SJCRH30 (cell line): ENCODE measurements at regions not wholly inside any gene's neighbourhood (a gene's known extent, or its start where the extent isn't known, plus 50 kb on each side); places are given as distances from the start of the nearest gene placed in this dataset.
A peak's percentile ranks its signal among the peaks of the same experiment; 100 is the strongest.

Experiments used
- DNase-seq, 2 experiments: peaks; one replicate each; pipeline ENCODE4 v3.0.0-alpha.2; 2015 to 2020
- H3K27ac ChIP-seq: fragments of 250-450 bp; sonication (Bioruptor Pico); 2 replicates; pipeline ENCODE4 v1.5.1; 2020; ENCODE audit warnings: mild to moderate bottlenecking, moderate library complexity
- H3K27me3 ChIP-seq: fragments of 250-450 bp; sonication (Bioruptor Pico); 2 replicates; pipeline ENCODE4 v1.5.1; 2020; ENCODE audit warnings: mild to moderate bottlenecking, moderate library complexity
- H3K36me3 ChIP-seq: fragments of 250-450 bp; sonication (Bioruptor Pico); 2 replicates; pipeline ENCODE4 v1.5.1; 2020; ENCODE audit warnings: mild to moderate bottlenecking, moderate library complexity
- H3K4me1 ChIP-seq: fragments of 250-450 bp; sonication (Bioruptor Pico); 2 replicates; pipeline ENCODE4 v1.5.1; 2020; ENCODE audit warnings: mild to moderate bottlenecking, moderate library complexity
- H3K4me3 ChIP-seq: fragments of 250-450 bp; sonication (Bioruptor Pico); 2 replicates; pipeline ENCODE4 v1.5.1; 2020; ENCODE audit warnings: mild to moderate bottlenecking, moderate library complexity
- H3K9me3 ChIP-seq: fragments of 250-450 bp; sonication (Bioruptor Pico); replicated peaks from 2 replicates; pipeline ENCODE4 v1.5.1; 2020; ENCODE audit warnings: mild to moderate bottlenecking, moderate library complexity

GRCh38 chr18:24628326-24628725 is 167.9 kb downstream of the HRH4 start:
- Histone ChIP-seq H3K4me3 (no peak overlapping the region), H3K9me3 (no peaks in the 10 kb centered on the region), H3K4me1 (peaks cover 9% of the 10 kb centered on the region; the same call in 1 of the 2 replicates), H3K27ac (no peak overlapping the region), H3K27me3 (no peaks in the 10 kb centered on the region), H3K36me3 (no peaks in the 10 kb centered on the region)
- no peak for DNase-seq

GRCh38 chr18:24629921-24630320 is 169.5 kb downstream of the HRH4 start:
- Histone ChIP-seq H3K4me1 (peaks cover 9% of the 10 kb centered on the region; the same call in 1 of the 2 replicates), H3K36me3 (no peaks in the 10 kb centered on the region), H3K27ac (no peak overlapping the region), H3K9me3 (no peaks in the 10 kb centered on the region), H3K27me3 (no peaks in the 10 kb centered on the region), H3K4me3 (no peak overlapping the region)
- DNase-seq, result no peak

- no peak overlapping the region for H3K4me3 ChIP-seq
- no peak for DNase-seq
- no peak overlapping the region for H3K27ac ChIP-seq
- H3K27me3 ChIP-seq, result no peaks in the 10 kb centered on the region
- H3K9me3 ChIP-seq, result no peaks in the 10 kb centered on the region
- no peaks in the 10 kb centered on the region for H3K36me3 ChIP-seq
- H3K4me1 ChIP-seq, result peaks cover 9% of the 10 kb centered on the region; the same call in 1 of the 2 replicates
Observed at GRCh38 chr18:24630346-24630880, 170.0 kb downstream of the HRH4 start.

DNA sequence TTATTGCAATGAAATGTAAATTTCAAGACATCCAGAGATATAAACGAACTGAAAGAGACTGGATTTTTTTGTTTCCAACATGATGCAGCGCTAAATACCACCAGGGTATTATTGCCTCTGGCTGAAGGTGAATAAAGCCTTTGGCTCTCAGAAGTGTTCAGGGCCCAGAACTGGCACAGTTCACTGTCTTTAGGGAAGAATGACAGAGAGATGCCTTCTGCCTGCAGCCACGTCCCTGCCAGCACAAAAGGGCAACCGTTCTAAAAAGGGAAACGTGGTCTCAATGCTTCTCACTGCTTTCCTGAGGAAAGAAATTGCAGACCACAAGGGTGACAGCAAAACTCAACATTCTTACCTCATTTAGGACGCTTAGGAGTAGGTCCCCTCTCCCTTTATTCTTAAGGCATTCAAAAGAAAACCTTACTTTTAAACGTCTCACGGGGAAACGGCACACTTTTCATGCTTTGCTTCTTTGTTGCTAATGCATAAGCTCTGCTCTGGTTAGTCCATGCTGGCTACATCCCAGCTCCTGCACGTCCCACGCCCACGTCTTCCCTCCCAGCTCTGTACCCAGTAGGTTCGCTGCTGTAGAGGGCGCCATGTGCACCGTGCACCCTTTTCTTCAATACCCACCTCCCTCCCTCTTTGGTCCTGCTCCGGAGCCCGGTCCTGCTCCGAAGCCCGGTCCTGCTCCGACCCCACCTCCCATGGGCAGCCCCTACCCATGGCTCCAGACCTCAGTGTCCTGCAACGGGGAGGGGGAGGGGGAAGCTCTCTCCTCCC is 171.0 kb downstream of the HRH4 start:
- H3K27ac ChIP-seq, result no peak overlapping the region
- no peaks in the 10 kb centered on the region for H3K9me3 ChIP-seq
- H3K4me1 ChIP-seq, result peaks cover 9% of the 10 kb centered on the region; the same call in 1 of the 2 replicates
- peak in 1 of 2 experiments; percentile 28 for DNase-seq
- peak overlapping the region; percentile 19 for H3K4me3 ChIP-seq
- H3K36me3 ChIP-seq, result no peaks in the 10 kb centered on the region
- no peaks in the 10 kb centered on the region for H3K27me3 ChIP-seq

GRCh38 chr18:24632158-24632988 is 171.9 kb downstream of the HRH4 start:
- peaks cover 9% of the 10 kb centered on the region; the same call in 1 of the 2 replicates for H3K4me1 ChIP-seq
- H3K36me3 ChIP-seq, result no peaks in the 10 kb centered on the region
- DNase-seq, result peak; percentile 25 to 63
- no peaks in the 10 kb centered on the region for H3K9me3 ChIP-seq
- H3K27me3 ChIP-seq, result no peaks in the 10 kb centered on the region
- H3K4me3 ChIP-seq, result peak overlapping the region; percentile 19
- peak overlapping the region; percentile 15; the same call in 1 of the 2 replicates for H3K27ac ChIP-seq

DNA sequence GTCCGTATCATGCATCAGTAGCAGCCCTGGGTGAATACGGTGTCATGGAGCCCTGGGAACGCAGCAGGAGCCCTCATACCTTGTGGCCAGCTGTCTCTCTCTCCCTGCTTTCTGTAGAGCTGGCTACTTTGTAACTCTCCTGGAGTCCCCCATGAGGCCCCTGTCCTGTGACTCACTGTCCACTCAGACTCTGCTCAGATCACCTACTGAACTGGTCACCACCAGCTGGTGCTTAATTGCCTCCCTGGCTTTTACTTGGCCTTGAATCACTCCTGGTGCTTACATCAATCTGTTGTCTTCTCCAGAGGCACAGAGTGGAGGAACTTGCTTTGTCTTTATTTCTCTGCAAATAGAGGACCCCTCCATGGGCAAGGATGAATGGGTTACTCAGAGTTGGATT is 172.7 kb downstream of the HRH4 start:
- peak; percentile 18 to 41 for DNase-seq
- H3K4me3 ChIP-seq, result no peak overlapping the region
- no peaks in the 10 kb centered on the region for H3K9me3 ChIP-seq
- H3K36me3 ChIP-seq, result no peaks in the 10 kb centered on the region
- H3K27ac ChIP-seq, result no peak overlapping the region
- peaks cover 8% of the 10 kb centered on the region; the same call in 1 of the 2 replicates for H3K4me1 ChIP-seq
- H3K27me3 ChIP-seq, result no peaks in the 10 kb centered on the region

DNA sequence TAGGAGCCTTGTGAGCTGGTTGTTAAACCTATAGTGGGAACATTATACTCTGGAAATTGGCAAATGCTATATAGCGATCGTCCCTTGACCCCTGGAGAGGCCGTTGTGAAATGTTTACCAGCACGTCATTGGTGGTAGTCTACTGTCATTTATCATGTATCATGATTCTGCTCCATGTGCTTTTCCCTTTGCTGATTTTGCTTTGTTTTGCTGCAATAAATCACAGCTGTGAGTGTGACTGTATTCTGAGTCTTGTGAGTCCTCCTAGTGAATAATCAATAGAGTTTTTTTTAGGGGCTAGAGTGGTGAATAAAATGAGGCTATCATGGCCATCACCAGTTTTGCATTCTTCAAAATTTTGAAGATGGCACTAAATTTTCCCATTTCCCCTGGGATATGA is 189.1 kb downstream of the HRH4 start:
- H3K4me3 ChIP-seq, result no peak overlapping the region
- no peak overlapping the region for H3K27ac ChIP-seq
- DNase-seq, result no peak
- no peaks in the 10 kb centered on the region for H3K9me3 ChIP-seq
- no peaks in the 10 kb centered on the region for H3K4me1 ChIP-seq
- no peaks in the 10 kb centered on the region for H3K27me3 ChIP-seq
- no peaks in the 10 kb centered on the region for H3K36me3 ChIP-seq

DNA sequence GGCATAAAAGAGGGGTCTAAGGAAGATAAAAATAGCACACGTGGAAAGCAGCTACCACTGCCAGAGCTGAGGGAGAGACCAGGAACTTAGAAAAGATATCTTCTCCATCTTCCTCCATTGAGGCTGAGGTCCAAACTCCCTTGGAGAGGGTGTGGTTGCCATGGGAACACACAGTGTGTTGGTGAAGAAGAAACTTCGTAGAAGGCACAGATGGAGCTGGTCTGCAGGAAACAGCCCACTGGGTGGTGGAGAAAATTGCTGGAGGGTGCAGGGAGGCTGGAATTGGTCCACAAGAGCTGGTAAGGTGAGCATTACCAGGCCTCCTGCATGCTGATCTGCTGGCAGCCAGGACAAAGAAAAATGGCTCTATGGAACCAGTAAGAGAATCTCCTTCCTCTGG is 191.0 kb downstream of the HRH4 start:
- no peak overlapping the region for H3K27ac ChIP-seq
- DNase-seq, result no peak
- no peaks in the 10 kb centered on the region for H3K36me3 ChIP-seq

DNA sequence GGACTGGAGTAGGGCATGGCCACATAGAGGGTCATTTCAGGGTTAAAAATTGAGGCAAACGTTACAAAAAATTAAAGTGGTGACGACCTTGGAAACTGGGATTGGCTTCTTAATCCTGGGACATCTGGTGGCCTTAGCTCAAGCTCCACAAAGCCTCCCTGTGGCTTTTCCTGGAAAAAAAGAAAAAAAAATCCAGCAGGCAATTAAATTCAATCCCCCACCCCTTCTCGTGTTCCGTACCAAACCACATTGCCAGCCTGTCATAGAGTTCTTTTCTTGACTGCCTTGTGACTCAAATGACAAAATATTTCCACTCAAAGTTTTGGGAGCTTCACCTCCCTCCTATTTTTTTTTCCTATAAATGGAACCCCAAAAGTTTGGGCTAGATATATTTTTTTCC is 195.6 kb downstream of the HRH4 start:
- DNase-seq, result peak; percentile 61 to 86
- H3K27ac ChIP-seq, result peak overlapping the region; percentile 83
- H3K4me1 ChIP-seq, result peaks cover 50% of the 10 kb centered on the region
- no peak overlapping the region for H3K4me3 ChIP-seq
- H3K27me3 ChIP-seq, result no peaks in the 10 kb centered on the region
- H3K36me3 ChIP-seq, result no peaks in the 10 kb centered on the region
- no peaks in the 10 kb centered on the region for H3K9me3 ChIP-seq

More for the DNA sequence above, 191.0 kb downstream of the HRH4 start:
- Histone ChIP-seq H3K4me3 (no peak overlapping the region), H3K27me3 (no peaks in the 10 kb centered on the region), H3K9me3 (no peaks in the 10 kb centered on the region), H3K4me1 (peaks cover 10% of the 10 kb centered on the region)

DNA sequence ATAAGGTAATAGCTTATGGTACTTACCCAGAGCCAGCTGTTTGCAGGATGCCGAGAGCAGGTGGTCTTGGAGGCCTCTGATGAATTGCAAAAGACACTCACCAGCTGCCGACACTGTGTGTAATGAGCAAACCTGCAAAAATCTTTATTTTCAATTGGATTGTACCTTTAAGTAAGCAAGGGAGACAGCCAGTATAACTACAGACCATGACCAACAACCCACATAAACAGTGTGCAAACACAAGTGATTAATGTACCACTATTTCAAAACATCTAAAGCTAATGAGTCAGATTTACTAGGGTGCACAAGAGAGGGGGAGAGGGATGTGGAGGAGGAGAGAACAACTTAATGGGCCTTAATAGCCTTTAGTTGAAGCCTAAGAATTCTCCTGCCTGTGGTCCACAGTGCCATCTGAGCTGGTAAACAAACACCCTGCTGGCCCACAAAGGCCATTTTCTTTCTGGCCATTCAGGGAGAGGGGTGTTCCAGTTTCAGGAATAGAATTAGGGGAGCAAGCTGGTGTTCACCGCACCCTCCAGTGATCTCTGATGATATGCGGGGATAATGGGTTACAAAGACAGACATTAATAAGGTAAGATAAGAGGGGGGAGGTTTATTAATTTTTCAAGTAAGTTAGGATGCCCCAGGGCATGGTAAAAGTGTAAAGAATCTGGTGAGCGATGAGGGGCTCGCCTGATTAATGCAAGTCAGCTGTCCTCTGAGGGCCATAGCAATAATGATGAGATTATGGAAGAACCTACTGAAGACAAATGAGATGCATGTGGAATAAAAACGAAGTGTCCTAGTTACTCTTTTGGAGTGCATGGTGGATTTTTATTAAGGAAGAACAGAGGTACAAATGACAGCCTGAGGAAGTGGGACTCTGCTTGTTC is 196.4 kb downstream of the HRH4 start:
- Histone ChIP-seq H3K9me3 (no peaks in the 10 kb centered on the region), H3K4me3 (peak overlapping the region; percentile 33), H3K27me3 (no peaks in the 10 kb centered on the region), H3K4me1 (peaks cover 57% of the 10 kb centered on the region), H3K36me3 (no peaks in the 10 kb centered on the region), H3K27ac (peak overlapping the region; percentile 83)
- DNase-seq, result peak; percentile 69 to 82

DNA sequence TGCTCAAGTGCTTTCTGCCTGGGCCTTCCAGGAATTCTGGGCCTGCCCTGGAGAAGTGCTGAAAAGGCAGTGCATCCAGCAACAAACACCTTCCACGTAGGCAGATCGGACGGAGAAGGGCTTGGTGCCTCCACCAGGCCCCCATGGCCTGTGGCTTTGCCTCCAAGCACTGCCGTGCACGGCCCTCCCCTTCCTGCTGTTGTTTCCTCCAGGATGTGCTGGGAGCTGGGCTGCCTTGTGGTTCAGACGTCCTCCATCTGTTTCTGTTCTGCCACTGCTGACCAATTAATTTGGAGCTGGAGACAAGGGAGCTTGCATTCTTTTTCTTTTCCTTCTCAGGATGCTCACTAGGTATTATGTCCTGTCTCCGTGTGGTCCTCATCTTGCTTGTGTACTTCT is 197.0 kb downstream of the HRH4 start:
- peak overlapping the region; percentile 83 for H3K27ac ChIP-seq
- no peaks in the 10 kb centered on the region for H3K9me3 ChIP-seq
- no peaks in the 10 kb centered on the region for H3K36me3 ChIP-seq
- no peaks in the 10 kb centered on the region for H3K27me3 ChIP-seq
- H3K4me3 ChIP-seq, result peak overlapping the region; percentile 33
- H3K4me1 ChIP-seq, result peaks cover 57% of the 10 kb centered on the region
- peak; percentile 35 to 57 for DNase-seq

DNA sequence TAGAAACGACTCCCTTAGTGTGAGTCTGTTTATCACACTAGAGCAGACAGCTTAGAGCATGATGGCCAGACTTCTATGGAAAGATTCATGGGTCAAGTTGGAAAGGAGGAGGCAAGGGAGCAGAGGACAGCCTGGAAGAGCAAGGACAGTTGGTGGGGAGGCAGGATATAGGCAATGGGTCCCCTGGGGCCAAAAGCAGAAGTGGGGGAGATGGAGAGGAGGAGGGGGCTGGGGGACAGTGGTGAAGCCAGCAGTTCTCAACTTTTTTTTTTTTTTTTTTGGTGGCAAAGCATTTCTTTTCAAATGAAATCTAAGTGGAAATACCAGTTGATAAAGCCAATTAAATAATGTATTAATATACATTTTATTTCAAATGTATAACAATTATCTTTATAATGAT is 197.9 kb downstream of the HRH4 start:
- Histone ChIP-seq H3K4me1 (peaks cover 57% of the 10 kb centered on the region), H3K27ac (peak overlapping the region; percentile 83; the same call in 1 of the 2 replicates)

DNA sequence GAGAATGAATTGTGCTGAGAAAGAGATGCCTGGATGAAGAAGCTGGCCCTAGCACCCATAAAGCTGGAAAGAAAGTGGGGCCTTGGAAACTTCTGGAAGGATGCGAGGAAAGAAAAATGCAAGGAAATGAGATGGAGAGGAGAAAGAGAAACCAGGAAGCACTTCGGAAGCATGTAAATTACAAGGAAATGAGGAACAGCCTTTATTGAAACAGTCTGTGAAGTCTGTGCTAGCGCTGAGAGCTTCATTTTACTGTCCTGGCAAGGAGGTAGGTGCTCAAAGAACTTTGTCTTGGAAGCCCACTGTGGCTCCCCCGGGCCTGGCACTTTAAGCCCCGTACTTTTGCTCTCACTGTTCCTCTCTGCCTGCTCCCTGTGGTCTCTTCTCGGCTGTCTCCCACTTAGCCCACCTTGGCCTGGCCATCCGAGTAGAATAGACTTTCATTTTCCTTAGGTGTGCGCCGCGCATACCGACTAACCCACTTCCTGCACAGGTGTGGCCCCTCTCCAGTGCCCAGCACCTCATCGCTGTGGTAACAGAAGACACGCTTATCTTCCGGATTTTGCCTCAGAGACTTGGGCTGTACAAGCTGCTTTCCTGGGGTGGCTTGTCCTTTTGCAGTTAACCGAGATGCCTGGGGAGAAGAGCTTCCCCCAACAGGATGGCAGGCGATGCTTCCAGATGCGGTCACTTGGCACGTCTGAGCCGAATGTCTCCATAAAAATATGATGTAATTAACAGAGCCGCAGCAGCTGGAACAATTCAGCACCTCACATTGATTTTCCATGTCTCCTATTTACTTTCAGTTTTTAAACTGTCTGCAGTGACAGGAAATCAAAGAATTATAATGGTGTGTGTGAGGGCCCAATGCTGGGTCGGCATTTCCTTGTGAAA is 199.6 kb downstream of the HRH4 start:
- Histone ChIP-seq H3K27ac (peak overlapping the region; percentile 51), H3K27me3 (no peaks in the 10 kb centered on the region), H3K9me3 (no peaks in the 10 kb centered on the region), H3K4me3 (0 out of 2 replicates have a peak overlapping the region, but pooled peaks have one; percentile 7), H3K36me3 (no peaks in the 10 kb centered on the region), H3K4me1 (peaks cover 57% of the 10 kb centered on the region)
- DNase-seq, result peak; percentile 20 to 46

More for the DNA sequence above, 197.9 kb downstream of the HRH4 start:
- Histone ChIP-seq H3K9me3 (no peaks in the 10 kb centered on the region), H3K36me3 (no peaks in the 10 kb centered on the region), H3K4me3 (no peak overlapping the region), H3K27me3 (no peaks in the 10 kb centered on the region)
- DNase-seq, result peak in 1 of 2 experiments; percentile 13
